ENCODE measurements at regions not wholly inside any gene's neighbourhood (a gene's known extent, or its start where the extent isn't known, plus 50 kb on each side); places are given as distances from the start of the nearest gene placed in this dataset.

DNA sequence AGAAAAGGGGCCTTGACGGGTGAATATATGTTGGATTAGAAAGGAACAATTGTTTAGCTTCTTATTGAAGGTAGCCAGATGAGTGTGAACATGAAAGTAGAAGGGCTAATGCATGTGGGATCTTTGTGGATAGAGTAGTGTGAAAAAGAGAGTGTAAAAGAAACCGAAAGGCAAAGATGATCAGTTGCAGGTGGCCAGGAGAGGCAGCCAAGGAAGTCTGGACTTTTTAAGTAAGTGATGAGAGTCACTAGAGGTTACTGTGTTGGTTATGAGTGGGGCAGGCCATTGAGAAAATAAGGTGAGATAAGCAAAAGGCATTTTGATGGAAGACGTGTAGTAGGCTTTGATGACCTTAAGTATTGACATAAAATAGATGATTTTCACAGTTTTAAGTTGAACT is 64.7 kb upstream of the ETV1 start:
- 95 to 100% methylated on average over 1 to 3 of the region's 3 CpGs for WGBS, 2 experiments (ENCODE audit: insufficient coverage in 1 of 2, insufficient read length in 1 of 2)
- Mint-ChIP-seq H3K4me1 (no peaks in the 10 kb centered on the region), H3K4me3 (no peak overlapping the region), H3K27ac (no peak overlapping the region), H3K36me3 (ENCODE audit: low read depth) (no peaks in the 10 kb centered on the region), H3K27me3 (ENCODE audit: insufficient read depth) (no peaks in the 10 kb centered on the region), H3K9me3 (no peaks in the 10 kb centered on the region)
- no peaks in the 10 kb centered on the region for H3K27me3 ChIP-seq (ENCODE audit: control insufficient read depth, insufficient read depth, low read length, poor library complexity, severe bottlenecking)
- no peaks in the 10 kb centered on the region for H3K9me3 ChIP-seq (ENCODE audit: control insufficient read depth, low read length)
- DNase-seq, result no peak
- TF ChIP-seq CTCF (conservative IDR thresholded peaks at IDR 0.05), result no peak
- H3K9ac ChIP-seq (ENCODE audit: extremely low read depth, low read length, poor library complexity, severe bottlenecking), result no peak overlapping the region
- H3K36me3 ChIP-seq (ENCODE audit: control insufficient read depth, insufficient read depth, low read length), result no peaks in the 10 kb centered on the region
- no peaks in the 10 kb centered on the region for H3K4me1 ChIP-seq (ENCODE audit: control insufficient read depth, insufficient read depth, low read length)
- no peak overlapping the region for H3K4me3 ChIP-seq (ENCODE audit: low read length)
- H3K27ac ChIP-seq (ENCODE audit: low read depth, low read length), result no peak overlapping the region

GRCh38 chr7:14048889-14049288 is 59.4 kb upstream of the ETV1 start:
- TF ChIP-seq CTCF (conservative IDR thresholded peaks at IDR 0.05), result no peak
- DNase-seq, result no peak
- 90 to 100% methylated on average over 2 of the region's 2 CpGs for WGBS, 2 experiments (ENCODE audit: insufficient coverage in 1 of 2, insufficient read length in 1 of 2)
- no peaks in the 10 kb centered on the region for H3K4me1 ChIP-seq (ENCODE audit: control insufficient read depth, insufficient read depth, low read length)
- H3K4me3 ChIP-seq (ENCODE audit: low read length), result no peak overlapping the region
- Mint-ChIP-seq H3K4me3 (no peak overlapping the region), H3K27me3 (ENCODE audit: insufficient read depth) (no peaks in the 10 kb centered on the region), H3K9me3 (peaks cover 9% of the 10 kb centered on the region), H3K27ac (no peak overlapping the region), H3K36me3 (ENCODE audit: low read depth) (no peaks in the 10 kb centered on the region), H3K4me1 (no peaks in the 10 kb centered on the region)
- no peaks in the 10 kb centered on the region for H3K36me3 ChIP-seq (ENCODE audit: control insufficient read depth, insufficient read depth, low read length)
- H3K9ac ChIP-seq (ENCODE audit: extremely low read depth, low read length, poor library complexity, severe bottlenecking), result no peak overlapping the region
- no peaks in the 10 kb centered on the region for H3K9me3 ChIP-seq (ENCODE audit: control insufficient read depth, low read length)
- no peaks in the 10 kb centered on the region for H3K27me3 ChIP-seq (ENCODE audit: control insufficient read depth, insufficient read depth, low read length, poor library complexity, severe bottlenecking)
- no peak overlapping the region for H3K27ac ChIP-seq (ENCODE audit: low read depth, low read length)

- TF ChIP-seq CTCF (conservative IDR thresholded peaks at IDR 0.05), result no peak
Observed at GRCh38 chr7:14047709-14048399, 58.4 kb upstream of the ETV1 start.

More at GRCh38 chr7:14047709-14048399, 58.4 kb upstream of the ETV1 start:
- Mint-ChIP-seq H3K36me3 (ENCODE audit: low read depth) (no peaks in the 10 kb centered on the region), H3K4me1 (no peaks in the 10 kb centered on the region), H3K9me3 (peaks cover 9% of the 10 kb centered on the region), H3K27me3 (ENCODE audit: insufficient read depth) (no peaks in the 10 kb centered on the region), H3K4me3 (no peak overlapping the region), H3K27ac (no peak overlapping the region)
- Histone ChIP-seq H3K4me1 (ENCODE audit: control insufficient read depth, insufficient read depth, low read length) (no peaks in the 10 kb centered on the region), H3K9me3 (ENCODE audit: control insufficient read depth, low read length) (no peaks in the 10 kb centered on the region), H3K9ac (ENCODE audit: extremely low read depth, low read length, poor library complexity, severe bottlenecking) (no peak overlapping the region), H3K36me3 (ENCODE audit: control insufficient read depth, insufficient read depth, low read length) (no peaks in the 10 kb centered on the region), H3K27me3 (ENCODE audit: control insufficient read depth, insufficient read depth, low read length, poor library complexity, severe bottlenecking) (no peaks in the 10 kb centered on the region), H3K27ac (ENCODE audit: low read depth, low read length) (no peak overlapping the region), H3K4me3 (ENCODE audit: low read length) (no peak overlapping the region)
- WGBS, 2 experiments (ENCODE audit: insufficient coverage in 1 of 2, insufficient read length in 1 of 2), result 96 to 100% methylated on average over 1 to 5 of the region's 5 CpGs
- no peak for DNase-seq
